Ishikawa (cell line): ENCODE measurements at regions not wholly inside any gene's neighbourhood (a gene's known extent, or its start where the extent isn't known, plus 50 kb on each side); places are given as distances from the start of the nearest gene placed in this dataset.

Experiments used
- CEBPB ChIP-seq: IDR thresholded peaks from 2 replicates; pipeline ENCODE4 v1.6.1; 2012
- CREB1 ChIP-seq: IDR thresholded peaks from 2 replicates; pipeline ENCODE4 v1.6.1; 2012; ENCODE audit warnings: low read depth
- EGR1 ChIP-seq: IDR thresholded peaks from 2 replicates; pipeline ENCODE4 v1.6.1; 2012
- EP300 ChIP-seq: IDR thresholded peaks from 2 replicates; pipeline ENCODE4 v1.6.1; 2012; ENCODE audit warnings: borderline replicate concordance
- FOXM1 ChIP-seq: IDR thresholded peaks from 2 replicates; pipeline ENCODE4 v1.6.1; 2012; ENCODE audit warnings: low read depth, borderline replicate concordance
- NFIC ChIP-seq: IDR thresholded peaks from 2 replicates; pipeline ENCODE4 v1.6.1; 2012
- RAD21 ChIP-seq: IDR thresholded peaks from 2 replicates; pipeline ENCODE4 v1.6.1; 2012; ENCODE audit warnings: low read depth
- REST ChIP-seq: IDR thresholded peaks from 2 replicates; pipeline ENCODE4 v1.6.1; 2012; ENCODE audit warnings: low read depth, mild to moderate bottlenecking
- TAF1 ChIP-seq: IDR thresholded peaks from 2 replicates; pipeline ENCODE4 v1.6.1; 2012; ENCODE audit warnings: low read depth, mild to moderate bottlenecking
- TCF12 ChIP-seq: IDR thresholded peaks from 2 replicates; pipeline ENCODE4 v1.6.1; 2012; ENCODE audit warnings: low read depth
- TEAD4 ChIP-seq: IDR thresholded peaks from 2 replicates; pipeline ENCODE4 v1.6.1; 2012
- YY1 ChIP-seq: IDR thresholded peaks from 2 replicates; pipeline ENCODE4 v1.6.1; 2012; ENCODE audit warnings: low read depth
- TF ChIP-seq, protein P1 (sequence below): IDR thresholded peaks from 2 replicates; pipeline ENCODE4 v1.6.1; 2012

GRCh38 chr7:42567051-42567450 lies 330.0 kb upstream of the GLI3 start:
- TF ChIP-seq RAD21 (no peak), REST (no peak), TCF12 (no peak), FOXM1 (no peak), TAF1 (no peak), EP300 (no peak), YY1 (no peak), EGR1 (no peak), CEBPB (no peak), TEAD4 (no peak), NFIC (no peak), CREB1 (no peak)
- TF ChIP-seq, protein P1, sequence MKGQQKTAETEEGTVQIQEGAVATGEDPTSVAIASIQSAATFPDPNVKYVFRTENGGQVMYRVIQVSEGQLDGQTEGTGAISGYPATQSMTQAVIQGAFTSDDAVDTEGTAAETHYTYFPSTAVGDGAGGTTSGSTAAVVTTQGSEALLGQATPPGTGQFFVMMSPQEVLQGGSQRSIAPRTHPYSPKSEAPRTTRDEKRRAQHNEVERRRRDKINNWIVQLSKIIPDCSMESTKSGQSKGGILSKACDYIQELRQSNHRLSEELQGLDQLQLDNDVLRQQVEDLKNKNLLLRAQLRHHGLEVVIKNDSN: no peak
